Endothelial cell of umbilical vein (primary cell): ENCODE measurements at regions not wholly inside any gene's neighbourhood (a gene's known extent, or its start where the extent isn't known, plus 50 kb on each side); places are given as distances from the start of the nearest gene placed in this dataset.

Source experiments
- BruUV-seq: library from RNA; stranded (reverse); fragments of 400-500 nt; replicated peaks from 2 replicates; lab custom pipeline; 2021; lab: Mats Ljungman, UMichigan
- CTCF ChIA-PET: fragments of 300-600, 350-600 bp; sonication (Branson Sonifier 250); formaldehyde crosslinking; loops from one replicate; lab custom pipeline; 2021; ENCODE audit warnings: antibody characterized with exemption, inconsistent platforms; lab: Charles Lee
- POLR2A ChIA-PET: fragments of 300-600, 350-600 bp; sonication (Branson Sonifier 250); formaldehyde crosslinking; loops from one replicate; lab custom pipeline; 2021; ENCODE audit warnings: antibody characterized with exemption, inconsistent platforms; lab: Charles Lee
- DNase-seq: peaks from one replicate; pipeline ENCODE4 v3.0.0-alpha.2; 2011; ENCODE audit warnings: low read depth, low spot score
- FAIRE-seq: peaks from 2 replicates; lab custom pipeline; 2011; peaks lifted over from hg19 to GRCh38; lab: Jason Lieb, UNC
- H2AFZ ChIP-seq: 2 replicates; pipeline ENCODE4 v1.6.0; 2012; ENCODE audit warnings: low read depth, low read length, control low read depth, inconsistent platforms
- H3K27ac ChIP-seq: 2 replicates; pipeline ENCODE4 v1.5.1; 2011; ENCODE audit warnings: low read depth, mild to moderate bottlenecking, control low read depth, low read length, moderate library complexity; ENCODE audit not compliant: insufficient read depth
- H3K27me3 ChIP-seq, 2 experiments: 2 replicates each; pipeline versions ENCODE4 v1.6.0 to v1.6.1; 2011; ENCODE audit warnings: low read length in 2 of 2, mixed read lengths in 1 of 2; ENCODE audit not compliant: control insufficient read depth in 2 of 2, insufficient read depth in 2 of 2
- H3K36me3 ChIP-seq, 2 experiments: 2 replicates in 1 of 2; 3 replicates in 1 of 2; pipeline ENCODE4 v1.5.1; 2011; ENCODE audit warnings: low read length in 2 of 2, mild to moderate bottlenecking in 1 of 2, moderate library complexity in 1 of 2; ENCODE audit not compliant: control insufficient read depth in 2 of 2, insufficient read depth in 2 of 2; ENCODE audit errors: extremely low read depth in 1 of 2
- H3K4me1 ChIP-seq: 3 replicates; pipeline ENCODE4 v1.5.1; 2011; ENCODE audit warnings: mild to moderate bottlenecking, low read length; ENCODE audit not compliant: control insufficient read depth, insufficient read depth; ENCODE audit errors: extremely low read depth
- H3K4me2 ChIP-seq: 2 replicates; pipeline ENCODE4 v1.6.1; 2011; ENCODE audit warnings: low read length, control low read depth, mixed read lengths; ENCODE audit not compliant: insufficient read depth
- H3K4me3 ChIP-seq, 3 experiments: fragments of 200-600 bp in 1 of 3; sonication (generic), shearing (Covaris generic) in 1 of 3; replicated peaks in 1 of 3; 2 replicates each; pipeline ENCODE4 v1.5.1; 2011 to 2016; ENCODE audit warnings: control low read depth in 3 of 3, low read length in 3 of 3, mild to moderate bottlenecking in 2 of 3, inconsistent platforms in 1 of 3, low read depth in 1 of 3, moderate library complexity in 1 of 3; ENCODE audit not compliant: insufficient read depth in 1 of 3
- H3K79me2 ChIP-seq: 2 replicates; pipeline ENCODE4 v1.6.0; 2012; ENCODE audit warnings: low read length, inconsistent platforms; ENCODE audit not compliant: control insufficient read depth, insufficient read depth
- H3K9ac ChIP-seq: replicated peaks from 2 replicates; pipeline ENCODE3; 2011; ENCODE audit warnings: low read length, control low read depth; ENCODE audit not compliant: insufficient read depth; ENCODE audit errors: extremely low read depth
- H3K9me1 ChIP-seq: replicated peaks from 3 replicates; pipeline ENCODE4 v1.6.0; 2011; ENCODE audit warnings: mild to moderate bottlenecking, low read length; ENCODE audit not compliant: control insufficient read depth, insufficient read depth; ENCODE audit errors: extremely low read depth
- H3K9me3 ChIP-seq: replicated peaks from 2 replicates; pipeline ENCODE4 v1.5.1; 2012; ENCODE audit warnings: low read length, inconsistent platforms; ENCODE audit not compliant: control insufficient read depth, insufficient read depth
- H4K20me1 ChIP-seq: replicated peaks from 2 replicates; pipeline ENCODE3; 2011; ENCODE audit warnings: mild to moderate bottlenecking, low read length; ENCODE audit not compliant: control insufficient read depth, insufficient read depth; ENCODE audit errors: extremely low read depth
- EZH2 ChIP-seq: IDR thresholded peaks from 2 replicates; pipeline ENCODE4 v1.6.1; 2012; ENCODE audit warnings: borderline replicate concordance, low read depth, mild to moderate bottlenecking, moderate library complexity, low read length, inconsistent platforms; ENCODE audit not compliant: severe bottlenecking
- FOS ChIP-seq: IDR thresholded peaks from 2 replicates; pipeline ENCODE4 v1.6.1; 2011; ENCODE audit warnings: mild to moderate bottlenecking, low read length, moderate library complexity, borderline replicate concordance; ENCODE audit not compliant: insufficient read depth
- GATA2 ChIP-seq: IDR thresholded peaks from 2 replicates; pipeline ENCODE4 v1.7.0; 2011; ENCODE audit warnings: low read depth, mild to moderate bottlenecking, moderate library complexity, mixed read lengths, low read length; ENCODE audit not compliant: insufficient read length, insufficient read depth
- JUN ChIP-seq: IDR thresholded peaks from 2 replicates; pipeline ENCODE4 v1.6.1; 2011; ENCODE audit warnings: borderline replicate concordance, low read depth; ENCODE audit not compliant: insufficient read length, insufficient read depth
- MYC ChIP-seq: IDR thresholded peaks from one replicate; pipeline ENCODE4 v1.6.1; 2011; ENCODE audit warnings: mild to moderate bottlenecking, low read depth, low read length
- POLR2A ChIP-seq: IDR thresholded peaks from 2 replicates; pipeline ENCODE4 v1.6.1; 2012; ENCODE audit warnings: low read depth, mild to moderate bottlenecking, control low read depth, low read length
- POLR2AphosphoS5 ChIP-seq: IDR thresholded peaks from 2 replicates; pipeline ENCODE4 v1.6.1; 2012; ENCODE audit warnings: low read depth, mild to moderate bottlenecking, control low read depth, low read length, moderate library complexity; ENCODE audit not compliant: insufficient read depth
- dilution Hi-C: fragments of 300-500 bp; cut with MboI; formaldehyde crosslinking; loops from one replicate; pipeline ENCODE4 v1.15.0; 2019; ENCODE audit warnings: low sequenced_read_pairs; ENCODE audit not compliant: extremely low pct_ligation_motif_present
- intact Hi-C: fragments of 100-400 bp; cut with micrococcal nuclease; formaldehyde crosslinking; loops from one replicate; pipeline ENCODE4 v1.10.0; 2022
- TF ChIP-seq, protein P1 (sequence below): IDR thresholded peaks from 2 replicates; pipeline ENCODE4 v1.6.1; 2011; ENCODE audit not compliant: insufficient read depth, insufficient read length
- TF ChIP-seq, protein P2 (sequence below), 2 donors: IDR thresholded peaks; 1 replicate in 1 of 2; 2 replicates in 1 of 2; pipeline ENCODE4 v1.5.1; 2011; ENCODE audit warnings: low read length in 2 of 2, mild to moderate bottlenecking in 2 of 2, moderate library complexity in 2 of 2, control low read depth in 1 of 2, inconsistent platforms in 1 of 2, low read depth in 1 of 2; ENCODE audit not compliant: insufficient read depth in 1 of 2; ENCODE audit errors: extremely low read depth in 1 of 2

DNA sequence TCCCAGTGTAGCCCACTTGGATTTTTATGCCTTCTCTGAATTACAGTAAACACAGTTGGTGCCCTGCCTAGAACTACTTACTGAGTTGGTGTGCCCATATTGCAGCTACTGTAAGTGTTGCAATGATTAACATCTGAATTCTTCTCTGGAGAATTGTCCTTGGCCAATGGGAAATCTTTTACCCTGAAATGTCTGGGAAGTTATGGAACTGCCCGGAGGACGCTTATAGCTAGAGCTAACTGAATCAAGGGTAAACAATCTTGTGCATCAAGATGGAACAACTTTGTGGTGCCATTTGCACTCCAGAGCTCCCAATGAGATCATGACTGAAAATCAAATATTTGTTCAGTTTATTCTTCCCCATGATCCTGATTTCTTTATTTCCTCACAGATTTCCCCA lies 246.7 kb upstream of the CBLB start:
- H2AFZ ChIP-seq = no peak overlapping the region
- TF ChIP-seq FOS = no peak
- TF ChIP-seq, protein P1, sequence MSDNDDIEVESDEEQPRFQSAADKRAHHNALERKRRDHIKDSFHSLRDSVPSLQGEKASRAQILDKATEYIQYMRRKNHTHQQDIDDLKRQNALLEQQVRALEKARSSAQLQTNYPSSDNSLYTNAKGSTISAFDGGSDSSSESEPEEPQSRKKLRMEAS = no peak
- no peak for TF ChIP-seq MYC
- TF ChIP-seq, protein P2, sequence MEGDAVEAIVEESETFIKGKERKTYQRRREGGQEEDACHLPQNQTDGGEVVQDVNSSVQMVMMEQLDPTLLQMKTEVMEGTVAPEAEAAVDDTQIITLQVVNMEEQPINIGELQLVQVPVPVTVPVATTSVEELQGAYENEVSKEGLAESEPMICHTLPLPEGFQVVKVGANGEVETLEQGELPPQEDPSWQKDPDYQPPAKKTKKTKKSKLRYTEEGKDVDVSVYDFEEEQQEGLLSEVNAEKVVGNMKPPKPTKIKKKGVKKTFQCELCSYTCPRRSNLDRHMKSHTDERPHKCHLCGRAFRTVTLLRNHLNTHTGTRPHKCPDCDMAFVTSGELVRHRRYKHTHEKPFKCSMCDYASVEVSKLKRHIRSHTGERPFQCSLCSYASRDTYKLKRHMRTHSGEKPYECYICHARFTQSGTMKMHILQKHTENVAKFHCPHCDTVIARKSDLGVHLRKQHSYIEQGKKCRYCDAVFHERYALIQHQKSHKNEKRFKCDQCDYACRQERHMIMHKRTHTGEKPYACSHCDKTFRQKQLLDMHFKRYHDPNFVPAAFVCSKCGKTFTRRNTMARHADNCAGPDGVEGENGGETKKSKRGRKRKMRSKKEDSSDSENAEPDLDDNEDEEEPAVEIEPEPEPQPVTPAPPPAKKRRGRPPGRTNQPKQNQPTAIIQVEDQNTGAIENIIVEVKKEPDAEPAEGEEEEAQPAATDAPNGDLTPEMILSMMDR (IDR thresholded peaks at IDR 0.05; ENCODE audit: extremely low read depth in 1 of 2, insufficient read depth in 1 of 2, low read depth in 1 of 2, low read length in 2 of 2) = no peak
- TF ChIP-seq POLR2A = no peak
- no peak for TF ChIP-seq GATA2
- TF ChIP-seq EZH2 = no peak
- TF ChIP-seq JUN = no peak
- TF ChIP-seq POLR2AphosphoS5 = no peak
- H3K79me2 ChIP-seq = no peaks in the 10 kb centered on the region
- FAIRE-seq = no peak
- no peak overlapping the region for H3K4me2 ChIP-seq
- no peaks in the 10 kb centered on the region for H3K27me3 ChIP-seq
- H3K4me1 ChIP-seq = no peaks in the 10 kb centered on the region
- H3K9me1 ChIP-seq = no peaks in the 10 kb centered on the region
- intact Hi-C loops = no loop called here
- no peaks in the 10 kb centered on the region for H3K9me3 ChIP-seq
- POLR2A ChIA-PET = no interaction called here
- CTCF ChIA-PET = interaction anchor here (0.8 to 1.1 kb wide), 2 partner anchors 22 to 494 kb away, joined by 3 read pairs; no protein-coding TSS in a partner anchor
- dilution Hi-C loops = no loop called here
- H3K4me3 ChIP-seq = no peak overlapping the region
- no peaks in the 10 kb centered on the region for H4K20me1 ChIP-seq
- BruUV-seq = no TSS peak
- H3K27ac ChIP-seq = no peak overlapping the region
- H3K36me3 ChIP-seq = no peaks in the 10 kb centered on the region
- H3K9ac ChIP-seq = no peak overlapping the region
- no peak for DNase-seq
